NCI-H1417 treated with DMSO at 0.1 percent for 48 hours (cell line): ENCODE measurements at regions not wholly inside any gene's neighbourhood (a gene's known extent, or its start where the extent isn't known, plus 50 kb on each side); places are given as distances from the start of the nearest gene placed in this dataset.

Experiments
- DNase-seq: peaks from one replicate; lab custom pipeline; 2025; lab: John Stamatoyannopoulos, UW

DNA sequence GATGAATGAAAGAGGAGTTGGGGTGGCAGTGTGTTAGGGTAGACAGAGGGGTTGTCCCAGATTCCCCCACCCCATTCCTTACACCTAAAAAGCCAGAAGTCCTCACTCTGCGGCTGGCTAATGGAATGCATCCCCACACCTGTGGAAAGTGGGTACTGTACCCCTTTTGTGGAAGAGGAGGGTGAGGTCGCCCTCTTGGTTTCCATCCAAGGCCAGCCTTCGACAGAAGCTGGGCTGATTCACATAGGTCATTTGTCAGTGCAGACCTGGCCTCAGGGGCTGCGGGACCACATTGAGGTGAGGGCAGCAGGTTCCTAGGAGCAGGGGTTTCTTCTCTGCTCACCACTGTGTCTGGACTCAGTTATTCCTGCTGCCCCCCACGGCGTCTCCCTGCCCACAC is 671.6 kb downstream of the MATN1 start:
- no peak for DNase-seq

DNA sequence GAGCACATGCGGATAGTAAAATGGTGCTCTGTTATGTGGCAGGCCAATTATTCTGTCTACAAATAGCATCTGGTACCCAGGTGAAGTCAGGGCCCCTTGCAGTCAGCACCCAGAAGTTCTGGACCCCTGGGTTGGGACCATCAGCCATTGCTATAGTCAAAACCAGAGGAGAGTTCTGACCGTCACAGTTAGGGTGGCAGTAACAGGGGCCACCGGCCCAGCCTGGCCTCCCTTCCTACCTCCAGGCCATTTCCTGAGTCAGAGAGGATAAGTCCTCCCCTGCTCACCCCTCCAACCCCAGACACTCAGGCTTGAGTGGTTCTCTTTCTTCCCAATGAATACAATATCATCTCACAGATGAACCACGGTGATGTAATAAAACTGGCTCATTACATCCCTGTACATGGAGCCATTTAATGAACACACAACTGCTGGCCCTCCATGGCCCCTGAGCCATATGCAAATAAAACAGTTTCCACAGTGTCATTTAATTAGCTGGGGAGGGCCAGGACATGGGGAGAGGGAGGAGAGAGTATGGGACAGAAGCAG is 673.6 kb downstream of the MATN1 start:
- DNase-seq, result no peak

DNA sequence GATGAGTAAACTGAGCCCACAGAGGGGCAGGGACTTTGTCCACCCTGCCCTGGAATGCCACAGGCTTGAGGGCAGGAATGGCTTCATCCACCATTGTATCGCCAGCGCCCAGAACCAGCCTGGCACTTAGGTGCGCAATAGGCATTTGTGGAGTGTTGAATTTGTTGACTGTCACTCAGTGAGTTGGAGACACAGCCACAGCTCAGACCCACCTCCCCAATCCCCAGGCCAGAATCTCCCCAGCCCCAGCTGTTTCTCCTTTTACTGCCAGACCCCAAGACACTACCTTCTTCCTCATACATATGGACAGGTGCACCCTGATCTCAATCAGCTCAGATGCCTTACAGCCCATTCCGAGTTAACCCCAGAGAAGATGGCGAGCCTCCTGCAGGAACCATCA is 674.5 kb downstream of the MATN1 start:
- DNase-seq, result no peak

DNA sequence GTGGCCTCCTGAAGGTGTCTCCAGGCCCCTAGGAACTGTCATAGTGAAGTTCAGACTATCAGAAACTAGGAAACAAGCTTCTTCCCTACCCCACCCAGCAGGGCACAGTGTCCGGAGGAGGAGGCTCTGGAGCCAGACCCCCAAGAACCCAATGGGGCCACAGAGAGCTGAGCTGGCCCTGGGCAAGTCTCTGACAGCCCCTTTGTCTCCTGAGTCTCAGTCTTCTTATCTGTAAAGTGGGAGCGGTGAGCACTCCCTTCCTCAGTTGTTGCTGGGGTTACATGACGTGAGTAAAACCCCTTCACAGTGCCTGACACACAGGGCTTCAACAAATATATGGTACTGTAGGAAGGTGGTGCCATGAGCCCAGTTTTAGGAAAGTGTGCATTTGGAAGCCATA is 675.8 kb downstream of the MATN1 start:
- DNase-seq, result no peak

DNA sequence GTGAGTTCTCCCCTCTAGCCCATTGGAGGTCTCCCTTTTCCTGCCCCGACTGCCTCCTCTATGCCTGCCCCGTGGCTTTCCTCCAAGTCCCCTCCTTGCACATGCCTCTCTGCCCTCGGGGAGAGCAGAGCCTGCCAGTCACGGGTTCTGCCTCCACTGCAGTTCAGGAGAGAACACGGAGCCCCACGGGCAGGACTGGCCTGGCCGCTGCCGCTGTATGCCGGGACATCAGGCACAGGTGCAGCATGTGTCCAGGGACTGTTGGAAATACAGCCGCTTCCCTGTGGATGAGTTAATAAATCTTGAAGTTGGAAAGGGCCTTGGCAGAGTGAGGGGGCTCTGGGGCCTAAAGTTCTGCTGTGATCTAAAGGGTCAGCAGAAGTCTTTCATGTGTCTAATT is 676.6 kb downstream of the MATN1 start:
- DNase-seq, result no peak

DNA sequence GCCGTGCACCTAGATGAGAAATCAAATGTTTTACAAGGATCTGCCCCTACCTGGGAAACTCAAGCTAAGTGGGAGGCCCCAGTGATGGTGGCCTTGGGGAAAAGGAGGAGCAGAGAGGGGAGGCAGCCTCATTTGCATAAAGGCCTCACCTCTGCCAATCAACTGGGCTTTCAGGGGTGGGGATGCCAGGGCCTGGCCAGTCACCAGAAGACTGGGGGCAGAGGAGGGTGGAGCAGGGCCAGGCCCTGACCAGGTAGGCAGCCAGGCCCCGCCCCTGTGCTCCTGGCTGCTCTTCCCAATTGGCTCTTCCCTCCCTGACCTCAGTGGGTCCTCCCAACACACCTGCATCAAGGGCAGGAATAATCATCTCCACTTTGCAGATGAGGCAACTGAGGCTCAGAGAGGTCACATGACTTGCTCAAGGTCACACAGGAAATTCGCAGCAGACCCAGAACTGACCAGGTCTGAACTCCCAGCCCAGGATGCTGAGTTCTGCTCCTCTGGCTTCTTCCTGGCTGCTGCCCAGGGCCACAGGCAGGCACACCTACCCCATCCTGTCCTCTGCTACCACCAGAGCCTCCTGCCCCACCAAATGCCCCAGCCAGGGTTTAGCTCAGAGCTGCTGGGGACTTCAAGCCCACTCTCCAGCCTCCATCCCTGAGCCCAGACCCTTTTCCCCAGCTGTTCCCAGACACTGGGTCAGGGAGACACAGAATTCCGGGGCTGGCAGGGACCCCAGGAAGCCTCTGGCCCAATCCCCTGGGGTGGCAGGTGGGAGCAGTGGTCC is 677.9 kb downstream of the MATN1 start:
- no peak for DNase-seq

DNA sequence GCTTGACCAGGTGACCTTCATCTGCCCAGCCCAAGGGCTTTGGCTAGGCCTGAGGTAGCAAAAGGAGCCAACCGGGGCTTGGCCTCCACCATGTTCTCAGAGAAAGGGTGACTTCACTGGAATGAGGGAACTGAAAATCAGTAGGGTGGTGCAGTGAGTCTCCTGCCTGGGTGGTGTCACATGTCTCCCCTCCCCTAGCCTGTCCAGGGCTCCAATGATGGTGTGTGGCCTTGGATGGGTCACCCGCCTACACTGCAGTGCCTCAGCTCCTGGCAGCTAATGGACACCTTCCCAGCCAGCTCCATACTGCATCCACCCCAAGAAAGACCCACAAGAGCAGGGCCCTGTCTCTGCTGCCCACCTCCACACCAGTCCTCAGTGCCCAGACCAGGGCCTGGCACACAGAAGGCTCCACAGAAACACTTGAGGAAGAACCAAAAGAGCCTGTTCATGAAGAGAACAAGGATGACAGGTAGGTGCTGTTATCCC is 678.7 kb downstream of the MATN1 start:
- no peak for DNase-seq

DNA sequence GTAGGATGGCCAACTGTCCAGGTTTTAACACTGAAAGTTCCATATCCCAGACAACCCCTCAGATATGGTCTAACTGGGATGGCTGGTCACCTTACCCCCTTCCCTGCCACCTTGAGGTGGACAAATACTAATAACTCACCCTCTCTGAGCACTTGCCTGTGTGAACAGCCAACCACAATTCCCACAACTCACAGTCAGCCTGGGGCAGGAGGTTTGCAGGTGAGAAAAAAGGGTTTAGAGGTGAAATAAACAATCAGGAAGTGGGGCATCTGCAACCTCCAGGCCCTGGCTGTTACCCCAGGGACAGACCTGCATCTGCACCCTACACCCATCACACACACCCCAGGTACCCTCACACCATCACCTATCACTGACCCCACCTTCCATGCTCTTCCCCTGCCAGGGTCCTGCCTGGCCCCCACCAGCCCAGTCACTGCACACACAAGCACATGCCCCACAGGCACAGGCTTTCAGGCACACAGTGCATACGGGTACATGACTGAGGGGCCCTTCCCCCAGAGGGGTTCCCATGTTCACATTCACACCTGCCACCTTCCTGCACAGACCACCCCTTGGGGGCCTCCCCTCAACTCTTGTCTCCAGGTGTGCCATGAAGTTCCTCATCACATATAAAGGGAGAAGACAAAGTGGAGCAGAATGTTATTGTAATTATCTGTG is 679.5 kb downstream of the MATN1 start:
- no peak for DNase-seq

DNA sequence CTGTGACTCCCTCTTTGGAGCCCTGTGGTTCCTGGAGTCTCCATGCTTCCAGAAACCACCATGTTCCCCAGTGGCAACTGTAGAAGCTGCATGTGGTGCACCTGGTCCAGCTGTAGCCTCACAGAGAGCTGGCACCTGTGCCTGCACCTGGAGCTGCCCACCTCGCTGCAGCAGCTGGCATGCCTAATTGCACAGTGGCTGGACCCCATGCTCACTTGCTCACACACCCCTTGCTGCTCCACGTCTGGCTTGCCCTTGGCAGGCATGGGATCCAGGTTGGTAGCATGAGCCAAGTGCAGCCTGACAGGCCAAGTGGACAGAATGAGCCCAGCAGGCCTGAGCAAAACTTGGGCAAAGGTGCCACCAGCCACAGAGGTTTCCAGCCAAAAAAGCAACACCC is 680.1 kb downstream of the MATN1 start:
- no peak for DNase-seq

DNA sequence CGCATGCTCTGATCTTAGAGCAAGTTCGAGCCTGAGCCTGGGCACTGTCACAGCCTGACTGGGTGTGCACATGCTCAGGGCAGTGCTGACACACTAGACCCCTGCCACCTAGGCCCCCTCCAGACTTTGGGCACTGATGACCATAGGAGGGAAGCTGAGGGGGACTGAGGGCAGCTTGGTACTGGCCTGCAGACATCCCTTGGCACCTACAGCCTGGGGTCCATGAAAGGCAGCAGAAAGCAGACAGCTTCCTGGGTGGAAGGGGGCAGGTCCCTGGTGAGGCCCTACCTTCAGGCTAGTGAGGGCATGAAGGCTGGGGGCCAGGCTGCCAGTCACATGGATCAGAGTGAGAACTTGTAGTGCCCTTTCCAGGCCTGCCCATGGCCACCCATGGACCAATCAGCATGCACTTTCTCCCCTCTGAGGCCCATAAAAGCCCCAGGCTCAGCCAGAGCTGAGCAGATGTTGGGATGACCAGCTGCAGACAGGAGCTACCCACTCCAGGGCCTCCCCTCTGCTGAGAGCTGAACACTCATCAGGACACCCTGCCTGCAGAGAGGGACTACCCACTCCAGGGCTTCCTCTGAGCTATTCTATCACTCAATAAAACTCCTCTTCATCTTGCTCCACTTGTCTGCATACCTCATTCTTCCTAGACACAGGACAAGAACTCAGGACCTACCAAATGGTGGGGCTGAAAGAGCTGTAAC is 680.8 kb downstream of the MATN1 start:
- DNase-seq, result no peak

DNA sequence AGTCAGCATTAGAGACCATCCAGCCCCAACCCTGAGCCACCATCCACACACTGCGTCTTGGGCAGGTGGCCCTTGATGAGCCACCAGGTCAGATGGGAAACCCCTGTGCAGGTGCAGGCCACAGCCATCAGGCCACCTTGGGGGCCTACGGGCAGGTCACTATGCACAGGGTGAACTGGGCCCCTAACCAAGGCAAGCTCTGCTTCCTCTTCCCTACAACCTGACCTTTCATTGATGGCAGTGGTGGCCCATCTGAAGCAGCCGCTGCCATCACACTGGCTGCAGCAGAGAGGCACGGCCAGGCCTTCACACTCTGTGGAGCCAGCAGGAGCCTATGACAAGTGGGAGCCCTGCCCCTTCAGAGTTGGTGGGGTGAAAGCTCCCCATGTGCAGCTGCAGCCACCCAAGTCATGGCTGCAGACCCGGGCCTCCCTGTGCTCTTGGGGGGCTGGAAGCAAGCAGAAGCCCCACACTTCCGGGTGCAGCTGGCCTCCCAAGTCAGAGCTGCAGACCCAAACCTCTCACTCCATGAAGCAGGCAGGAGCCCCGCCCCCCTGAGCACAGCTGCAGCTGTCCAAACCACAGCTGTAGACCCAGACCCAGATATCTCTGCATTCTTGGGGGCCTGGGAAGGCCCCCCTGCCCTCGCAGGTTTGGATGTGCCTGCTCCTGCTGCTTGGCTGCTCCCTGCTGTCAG is 681.5 kb downstream of the MATN1 start:
- DNase-seq, result no peak

DNA sequence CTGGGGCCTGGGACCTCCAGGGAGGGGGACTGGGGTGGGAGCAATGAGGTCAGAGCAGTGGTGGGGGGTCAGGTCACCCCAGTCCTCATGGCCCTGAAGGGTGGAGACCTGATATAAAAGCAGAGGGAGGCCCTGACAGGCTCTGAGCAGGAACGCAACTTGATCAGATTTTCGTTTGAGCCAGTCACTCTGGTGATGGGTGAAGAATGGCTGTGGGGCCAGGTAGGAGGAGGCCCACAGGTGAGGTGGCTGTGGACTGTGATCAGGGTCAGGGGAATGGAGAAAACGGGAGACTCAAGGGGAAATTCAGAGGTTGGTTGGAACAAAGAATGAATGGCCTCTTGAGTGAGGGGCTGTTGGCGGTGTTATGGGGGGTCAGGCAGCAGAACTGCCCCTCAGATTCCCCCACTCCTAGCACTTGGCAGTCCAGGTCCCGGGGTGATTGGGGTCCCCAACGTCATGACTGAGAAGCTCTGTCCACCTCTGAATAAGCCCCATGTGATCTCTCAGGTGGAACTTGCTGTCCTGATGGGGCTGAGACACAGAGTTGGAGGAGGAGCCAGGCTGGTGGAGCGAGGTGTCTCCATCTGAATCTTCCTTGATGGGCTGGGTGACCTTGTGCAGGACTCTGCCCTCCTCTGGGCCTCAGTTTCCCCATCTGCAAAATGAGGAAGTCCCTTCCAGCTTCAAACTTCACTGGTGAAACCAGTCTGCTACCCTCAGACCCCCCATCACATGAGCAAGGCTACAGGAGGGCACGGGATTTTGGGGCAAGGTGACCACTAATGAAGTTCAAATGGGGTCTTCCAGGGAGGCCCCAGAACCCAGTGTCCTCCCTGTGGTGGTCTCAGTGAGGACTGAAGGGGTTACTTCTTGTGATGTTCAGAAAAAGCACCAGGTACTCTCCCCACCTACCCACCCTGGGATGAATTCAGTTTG is 683.0 kb downstream of the MATN1 start:
- no peak for DNase-seq

DNA sequence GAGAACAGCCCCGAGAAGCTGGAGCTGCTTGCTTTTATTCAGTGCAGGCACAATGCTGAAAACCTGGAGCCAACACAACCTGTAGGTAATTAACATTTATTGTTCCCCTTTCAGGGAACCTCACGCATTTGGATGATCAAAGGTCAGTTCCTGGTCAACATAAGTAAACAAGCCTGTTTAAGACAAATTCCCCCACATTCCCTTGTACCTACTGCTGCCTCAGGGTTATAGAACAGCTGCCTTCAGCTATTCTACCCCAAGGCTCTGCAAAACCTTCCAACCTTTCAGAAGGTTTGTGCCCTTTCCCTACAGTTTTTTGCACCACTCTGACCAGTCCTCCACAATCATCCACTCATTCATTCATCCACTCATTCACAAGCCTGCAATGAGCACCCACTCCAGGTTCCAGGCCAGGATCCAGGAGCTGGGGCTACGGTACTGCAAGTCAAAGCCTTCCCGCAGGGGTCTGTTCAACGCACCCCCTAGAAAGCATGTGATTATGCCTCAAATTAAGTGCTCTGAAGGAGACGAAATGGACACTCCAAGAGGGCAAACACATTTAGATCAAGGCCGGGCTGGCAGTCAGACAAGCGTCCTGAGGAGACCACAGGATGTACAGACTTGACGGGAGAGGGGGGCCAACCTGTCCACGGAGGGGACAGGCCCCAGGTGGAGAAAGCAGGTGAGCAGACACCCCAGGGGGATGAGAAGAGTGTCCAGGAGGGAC is 683.9 kb downstream of the MATN1 start:
- DNase-seq, result no peak

DNA sequence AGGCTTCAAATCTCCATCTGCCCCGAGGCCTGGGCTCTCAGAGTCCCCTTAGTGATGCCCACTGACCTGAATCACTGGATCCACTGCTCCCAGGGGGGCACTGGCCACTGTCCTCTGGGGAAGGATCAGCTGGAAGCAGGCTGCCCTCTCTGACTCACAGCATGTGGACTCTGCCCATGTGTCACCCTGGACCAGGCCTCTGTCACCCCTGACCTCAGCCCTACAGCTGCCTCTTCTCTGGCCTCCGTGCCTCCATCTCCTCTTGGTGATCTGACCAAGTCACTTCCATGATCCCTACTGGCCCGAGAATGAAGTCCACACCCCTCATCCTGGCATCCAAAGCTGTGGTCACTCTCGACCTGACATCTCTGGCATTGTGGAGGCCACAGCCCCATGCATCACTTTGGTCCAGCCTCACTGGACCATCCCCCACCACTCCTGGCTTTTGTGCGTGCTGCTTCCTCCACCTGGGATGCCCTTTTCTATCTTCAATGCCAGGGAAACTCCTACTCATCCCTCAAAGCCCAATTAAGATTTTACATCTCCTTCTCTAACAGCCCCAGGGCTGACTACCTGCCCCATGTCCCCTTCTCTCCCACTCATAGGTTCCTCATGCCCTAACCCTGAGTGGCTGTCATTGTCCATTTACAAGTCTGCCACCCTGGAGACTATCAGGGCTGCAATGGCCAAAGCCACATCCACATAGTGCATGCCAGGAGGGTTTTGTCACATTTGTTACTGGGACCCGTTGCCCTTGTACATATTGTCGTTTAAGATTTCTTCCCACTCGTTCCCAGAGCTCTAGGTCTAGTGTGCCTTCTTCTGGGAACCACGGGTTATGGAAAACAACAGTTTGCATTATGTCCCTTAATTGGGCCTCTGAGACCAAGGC is 685.0 kb downstream of the MATN1 start:
- DNase-seq, result no peak

DNA sequence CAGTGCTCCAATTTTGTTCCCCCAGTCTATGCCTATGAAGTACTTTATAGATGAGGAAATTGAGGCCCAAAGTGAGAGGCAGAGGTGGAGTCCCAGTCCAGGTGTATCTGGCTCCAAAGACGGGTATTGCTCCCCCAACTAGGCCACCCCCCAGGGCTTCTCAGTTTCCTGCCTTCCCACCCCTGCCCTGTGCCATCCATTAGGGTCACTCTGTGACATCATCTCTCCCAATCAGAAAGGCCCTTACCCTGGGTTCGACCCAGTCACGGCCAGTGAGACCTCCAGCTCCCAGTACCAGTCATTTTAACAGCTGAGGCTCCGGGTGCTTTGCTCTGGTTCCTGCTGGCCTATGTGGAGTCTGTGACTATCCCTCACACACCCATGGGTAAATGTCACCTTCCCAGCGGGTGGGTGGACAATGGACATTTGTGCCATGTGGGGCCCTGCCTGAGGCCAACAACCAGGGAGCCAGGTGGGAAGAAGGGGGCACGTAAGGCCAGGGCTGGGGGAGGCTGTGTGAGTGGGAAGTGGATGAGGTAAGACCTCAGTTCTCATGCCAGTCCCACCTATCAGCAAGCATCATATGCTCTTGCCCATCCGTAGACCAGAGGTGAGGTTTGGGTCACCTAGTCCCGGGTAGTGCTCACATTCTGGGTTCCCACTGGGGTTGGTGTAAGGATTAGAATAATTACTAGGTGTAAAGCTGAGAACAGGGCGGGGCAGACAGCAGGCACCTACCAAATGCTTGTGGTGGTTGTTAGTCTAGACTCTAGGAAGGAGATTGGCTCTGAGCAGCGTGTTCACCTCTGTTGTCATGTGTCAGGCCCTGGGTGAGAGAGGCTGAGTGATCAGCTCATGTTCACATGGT is 685.9 kb downstream of the MATN1 start:
- DNase-seq, result no peak

DNA sequence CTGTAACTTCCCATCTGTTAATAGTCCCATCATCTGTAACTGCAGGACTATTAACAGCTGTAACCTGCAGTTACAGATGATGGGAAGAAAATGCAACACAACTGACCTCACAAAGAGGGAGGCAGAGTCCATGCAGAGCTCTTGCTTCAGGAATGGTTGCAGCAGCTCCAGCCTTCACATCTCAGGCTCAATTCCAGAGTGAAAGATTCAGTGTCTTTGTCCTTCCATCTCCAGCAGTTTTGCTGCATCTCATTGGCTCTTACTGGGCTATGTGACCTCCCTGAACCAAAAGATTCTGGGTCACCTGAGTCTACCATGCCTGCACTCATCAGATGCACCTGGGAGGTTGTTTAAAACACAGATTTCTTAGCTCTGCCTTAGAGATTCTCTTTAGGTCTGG is 686.7 kb downstream of the MATN1 start:
- no peak for DNase-seq

DNA sequence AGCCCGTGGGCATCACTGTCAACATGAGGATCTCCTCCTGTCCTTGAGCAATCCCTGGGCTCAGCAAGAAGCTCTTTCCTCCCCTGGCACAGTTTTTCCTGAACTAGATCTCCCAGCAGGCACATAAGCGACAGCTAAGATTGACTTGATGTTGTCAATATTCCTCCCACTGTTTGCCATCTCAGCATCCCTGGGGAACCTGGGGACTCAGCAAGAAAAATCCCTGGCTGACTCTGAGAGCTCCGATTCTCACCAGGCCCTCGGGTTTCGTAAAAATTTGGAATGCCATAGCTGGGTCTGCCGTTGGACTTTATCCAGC is 687.2 kb downstream of the MATN1 start:
- DNase-seq, result no peak

DNA sequence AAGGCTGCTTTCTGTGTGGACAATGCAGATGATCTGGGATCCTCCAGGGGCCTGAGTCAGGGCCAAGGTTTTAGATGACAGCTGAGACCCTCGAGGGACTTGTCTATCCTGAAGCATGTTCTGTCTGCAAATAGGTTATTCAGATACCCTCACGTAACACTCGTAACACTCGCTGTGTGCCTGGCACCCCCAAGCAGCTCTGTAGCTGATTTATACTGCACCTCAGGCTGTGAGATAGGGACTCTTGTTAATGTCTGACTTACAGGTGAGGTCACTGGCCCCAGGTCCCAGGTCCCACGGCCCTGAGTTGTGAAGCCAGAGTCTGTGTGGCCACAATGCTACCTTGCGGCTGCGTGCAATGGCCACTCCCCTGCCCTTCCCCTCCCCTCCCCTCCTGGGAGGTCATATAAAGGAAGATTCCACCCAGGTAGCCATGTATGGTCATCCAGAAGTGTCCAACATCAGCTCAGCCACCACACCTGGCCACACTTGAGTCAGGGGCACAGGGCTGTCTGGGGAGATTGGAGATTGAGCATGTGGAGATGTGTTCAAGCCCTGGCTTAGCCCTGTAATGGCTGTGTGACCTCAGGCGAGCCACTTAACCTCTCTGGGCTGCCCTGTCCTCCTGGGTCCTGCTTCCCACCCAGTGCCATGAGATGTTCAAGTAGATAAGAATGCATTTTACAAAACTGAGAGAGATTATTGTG is 687.7 kb downstream of the MATN1 start:
- DNase-seq, result no peak
